Ishikawa (cell line): ENCODE measurements at regions not wholly inside any gene's neighbourhood (a gene's known extent, or its start where the extent isn't known, plus 50 kb on each side); places are given as distances from the start of the nearest gene placed in this dataset.

Experiments
- CEBPB ChIP-seq: IDR thresholded peaks from 2 replicates; pipeline ENCODE4 v1.6.1; 2012
- CREB1 ChIP-seq: IDR thresholded peaks from 2 replicates; pipeline ENCODE4 v1.6.1; 2012; ENCODE audit warnings: low read depth
- EGR1 ChIP-seq: IDR thresholded peaks from 2 replicates; pipeline ENCODE4 v1.6.1; 2012
- EP300 ChIP-seq: IDR thresholded peaks from 2 replicates; pipeline ENCODE4 v1.6.1; 2012; ENCODE audit warnings: borderline replicate concordance
- FOXM1 ChIP-seq: IDR thresholded peaks from 2 replicates; pipeline ENCODE4 v1.6.1; 2012; ENCODE audit warnings: low read depth, borderline replicate concordance
- NFIC ChIP-seq: IDR thresholded peaks from 2 replicates; pipeline ENCODE4 v1.6.1; 2012
- RAD21 ChIP-seq: IDR thresholded peaks from 2 replicates; pipeline ENCODE4 v1.6.1; 2012; ENCODE audit warnings: low read depth
- TAF1 ChIP-seq: IDR thresholded peaks from 2 replicates; pipeline ENCODE4 v1.6.1; 2012; ENCODE audit warnings: low read depth, mild to moderate bottlenecking
- TCF12 ChIP-seq: IDR thresholded peaks from 2 replicates; pipeline ENCODE4 v1.6.1; 2012; ENCODE audit warnings: low read depth
- TEAD4 ChIP-seq: IDR thresholded peaks from 2 replicates; pipeline ENCODE4 v1.6.1; 2012
- YY1 ChIP-seq: IDR thresholded peaks from 2 replicates; pipeline ENCODE4 v1.6.1; 2012; ENCODE audit warnings: low read depth
- ZBTB7A ChIP-seq: IDR thresholded peaks from 2 replicates; pipeline ENCODE4 v1.6.1; 2012; ENCODE audit warnings: low read depth
- TF ChIP-seq, protein P1 (sequence below): IDR thresholded peaks from 2 replicates; pipeline ENCODE4 v1.6.1; 2012; ENCODE audit warnings: low read depth, mild to moderate bottlenecking
- TF ChIP-seq, protein P2 (sequence below): IDR thresholded peaks from 2 replicates; pipeline ENCODE4 v1.6.1; 2012
- TF ChIP-seq, protein P3 (sequence below): IDR thresholded peaks from 2 replicates; pipeline ENCODE4 v1.6.1; 2012

GRCh38 chr5:114644576-114644975, 282.7 kb downstream of the KCNN2 start:
- TF ChIP-seq RAD21, result no peak
- no peak for TF ChIP-seq EGR1
- TF ChIP-seq FOXM1, result no peak
- TF ChIP-seq TEAD4, result no peak
- no peak for TF ChIP-seq CREB1
- no peak for TF ChIP-seq YY1
- no peak for TF ChIP-seq TAF1
- TF ChIP-seq TCF12, result no peak
- no peak for TF ChIP-seq NFIC
- no peak for TF ChIP-seq ZBTB7A
- TF ChIP-seq, protein P1, sequence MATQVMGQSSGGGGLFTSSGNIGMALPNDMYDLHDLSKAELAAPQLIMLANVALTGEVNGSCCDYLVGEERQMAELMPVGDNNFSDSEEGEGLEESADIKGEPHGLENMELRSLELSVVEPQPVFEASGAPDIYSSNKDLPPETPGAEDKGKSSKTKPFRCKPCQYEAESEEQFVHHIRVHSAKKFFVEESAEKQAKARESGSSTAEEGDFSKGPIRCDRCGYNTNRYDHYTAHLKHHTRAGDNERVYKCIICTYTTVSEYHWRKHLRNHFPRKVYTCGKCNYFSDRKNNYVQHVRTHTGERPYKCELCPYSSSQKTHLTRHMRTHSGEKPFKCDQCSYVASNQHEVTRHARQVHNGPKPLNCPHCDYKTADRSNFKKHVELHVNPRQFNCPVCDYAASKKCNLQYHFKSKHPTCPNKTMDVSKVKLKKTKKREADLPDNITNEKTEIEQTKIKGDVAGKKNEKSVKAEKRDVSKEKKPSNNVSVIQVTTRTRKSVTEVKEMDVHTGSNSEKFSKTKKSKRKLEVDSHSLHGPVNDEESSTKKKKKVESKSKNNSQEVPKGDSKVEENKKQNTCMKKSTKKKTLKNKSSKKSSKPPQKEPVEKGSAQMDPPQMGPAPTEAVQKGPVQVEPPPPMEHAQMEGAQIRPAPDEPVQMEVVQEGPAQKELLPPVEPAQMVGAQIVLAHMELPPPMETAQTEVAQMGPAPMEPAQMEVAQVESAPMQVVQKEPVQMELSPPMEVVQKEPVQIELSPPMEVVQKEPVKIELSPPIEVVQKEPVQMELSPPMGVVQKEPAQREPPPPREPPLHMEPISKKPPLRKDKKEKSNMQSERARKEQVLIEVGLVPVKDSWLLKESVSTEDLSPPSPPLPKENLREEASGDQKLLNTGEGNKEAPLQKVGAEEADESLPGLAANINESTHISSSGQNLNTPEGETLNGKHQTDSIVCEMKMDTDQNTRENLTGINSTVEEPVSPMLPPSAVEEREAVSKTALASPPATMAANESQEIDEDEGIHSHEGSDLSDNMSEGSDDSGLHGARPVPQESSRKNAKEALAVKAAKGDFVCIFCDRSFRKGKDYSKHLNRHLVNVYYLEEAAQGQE, result no peak
- TF ChIP-seq, protein P2, sequence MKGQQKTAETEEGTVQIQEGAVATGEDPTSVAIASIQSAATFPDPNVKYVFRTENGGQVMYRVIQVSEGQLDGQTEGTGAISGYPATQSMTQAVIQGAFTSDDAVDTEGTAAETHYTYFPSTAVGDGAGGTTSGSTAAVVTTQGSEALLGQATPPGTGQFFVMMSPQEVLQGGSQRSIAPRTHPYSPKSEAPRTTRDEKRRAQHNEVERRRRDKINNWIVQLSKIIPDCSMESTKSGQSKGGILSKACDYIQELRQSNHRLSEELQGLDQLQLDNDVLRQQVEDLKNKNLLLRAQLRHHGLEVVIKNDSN, result no peak
- TF ChIP-seq CEBPB, result no peak
- TF ChIP-seq, protein P3, sequence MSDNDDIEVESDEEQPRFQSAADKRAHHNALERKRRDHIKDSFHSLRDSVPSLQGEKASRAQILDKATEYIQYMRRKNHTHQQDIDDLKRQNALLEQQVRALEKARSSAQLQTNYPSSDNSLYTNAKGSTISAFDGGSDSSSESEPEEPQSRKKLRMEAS, result no peak
- no peak for TF ChIP-seq EP300

- no peak for TF ChIP-seq TAF1
- TF ChIP-seq, protein P3, result no peak
- TF ChIP-seq CEBPB, result no peak
- TF ChIP-seq NFIC, result no peak
- TF ChIP-seq, protein P2, result no peak
- TF ChIP-seq RAD21, result no peak
- TF ChIP-seq TEAD4, result no peak
- TF ChIP-seq, protein P1, result no peak
- no peak for TF ChIP-seq YY1
- TF ChIP-seq EP300, result no peak
- TF ChIP-seq ZBTB7A, result no peak
Observed at GRCh38 chr5:114636271-114636670, 274.4 kb downstream of the KCNN2 start.

DNA sequence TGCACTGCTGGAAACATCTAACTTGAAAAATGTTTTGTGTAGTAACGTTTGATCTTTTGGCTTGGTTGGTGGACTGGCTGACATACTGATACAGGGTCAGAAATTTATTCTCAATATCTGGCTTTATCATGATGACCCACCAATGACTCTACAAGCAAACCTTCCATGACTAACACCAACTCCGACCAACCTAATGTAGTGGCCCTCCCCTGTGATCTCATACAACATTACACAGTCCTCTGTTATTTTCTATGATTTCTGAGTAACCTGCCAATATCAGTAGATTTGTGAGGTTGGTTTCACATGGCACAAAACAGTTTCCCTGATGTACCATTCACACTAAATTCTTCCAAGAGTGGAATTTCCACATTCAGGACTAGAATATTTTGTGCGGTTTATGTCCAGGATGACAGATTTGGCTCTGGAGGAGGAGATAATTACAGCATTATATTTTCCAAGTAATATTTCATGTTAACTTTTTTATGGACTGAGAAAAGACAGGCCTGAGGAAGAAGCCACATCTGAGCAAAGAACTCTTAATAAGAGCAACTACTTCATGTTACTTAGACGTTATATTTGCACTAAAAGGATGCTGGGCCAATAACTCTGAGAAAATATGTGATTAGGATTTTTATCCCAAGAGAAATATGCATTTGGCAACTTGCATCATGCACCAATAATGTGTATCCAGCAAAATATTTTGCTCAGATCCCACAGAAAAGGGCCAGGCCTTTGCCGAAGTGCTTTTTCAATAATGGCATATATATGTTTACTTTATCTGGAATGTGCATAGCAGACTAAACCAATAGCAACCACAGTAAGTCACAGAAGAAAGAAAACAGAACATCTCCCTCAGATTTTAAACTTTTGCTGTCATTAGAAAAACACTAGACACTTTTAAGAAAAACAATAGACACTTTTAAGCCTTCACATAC, 273.4 kb downstream of the KCNN2 start:
- TF ChIP-seq, protein P2, result no peak
- TF ChIP-seq ZBTB7A, result no peak
- TF ChIP-seq YY1, result no peak
- TF ChIP-seq FOXM1, result no peak
- TF ChIP-seq CEBPB, result no peak
- no peak for TF ChIP-seq NFIC
- no peak for TF ChIP-seq TAF1
- TF ChIP-seq EP300, result no peak
- TF ChIP-seq, protein P1, result no peak
- TF ChIP-seq, protein P3, result no peak
- TF ChIP-seq TEAD4, result no peak
- no peak for TF ChIP-seq RAD21
- no peak for TF ChIP-seq EGR1
- TF ChIP-seq TCF12, result no peak
